CD14-positive monocyte (primary cell): ENCODE measurements at regions not wholly inside any gene's neighbourhood (a gene's known extent, or its start where the extent isn't known, plus 50 kb on each side); places are given as distances from the start of the nearest gene placed in this dataset.

Source experiments
- DNase-seq, 3 donors: peaks; one replicate each; pipeline ENCODE4 v3.0.0-alpha.2; 2011 to 2022
- H2AFZ ChIP-seq: 2 replicates; pipeline ENCODE4 v1.6.0; 2012; ENCODE audit warnings: mild to moderate bottlenecking, low read depth, low read length, inconsistent platforms; ENCODE audit not compliant: insufficient read depth, poor library complexity, severe bottlenecking
- H3K27ac ChIP-seq, 2 donors: 1 replicate in 1 of 2; 2 replicates in 1 of 2; pipeline ENCODE4 v1.5.1; 2012 to 2013; ENCODE audit warnings: low read length in 2 of 2, control low read depth in 1 of 2, inconsistent platforms in 1 of 2, low read depth in 1 of 2, mild to moderate bottlenecking in 1 of 2
- H3K27me3 ChIP-seq, 2 donors: one replicate each; pipeline versions ENCODE4 v1.6.0 to v1.6.1; 2011 to 2013; ENCODE audit warnings: low read length in 2 of 2; ENCODE audit not compliant: control insufficient read depth in 2 of 2, insufficient read depth in 2 of 2
- H3K36me3 ChIP-seq, 2 donors: replicated peaks in 1 of 2; 1 replicate in 1 of 2; 2 replicates in 1 of 2; pipeline versions ENCODE4 v1.5.1 to v1.6.1; 2012 to 2013; ENCODE audit warnings: low read length in 2 of 2, control low read depth in 1 of 2, inconsistent platforms in 1 of 2, mild to moderate bottlenecking in 1 of 2; ENCODE audit not compliant: insufficient read depth in 2 of 2, control insufficient read depth in 1 of 2
- H3K4me1 ChIP-seq, 2 donors: 1 replicate in 1 of 2; 2 replicates in 1 of 2; pipeline versions ENCODE4 v1.5.1 to v1.6.1; 2012 to 2013; ENCODE audit warnings: low read length in 2 of 2, control low read depth in 1 of 2, inconsistent platforms in 1 of 2, mild to moderate bottlenecking in 1 of 2, moderate library complexity in 1 of 2; ENCODE audit not compliant: insufficient read depth in 2 of 2, control insufficient read depth in 1 of 2
- H3K4me2 ChIP-seq: replicated peaks from 2 replicates; pipeline ENCODE3; 2012; ENCODE audit warnings: low read length, moderate library complexity, mild to moderate bottlenecking; ENCODE audit not compliant: poor library complexity, severe bottlenecking; ENCODE audit errors: extremely low read depth
- H3K4me3 ChIP-seq, 3 experiments: fragments of 200-600 bp in 1 of 3; sonication (generic) in 1 of 3; replicated peaks in 1 of 3; 1 replicate in 2 of 3; 2 replicates in 1 of 3; pipeline ENCODE4 v1.5.1; 2011 to 2013; ENCODE audit warnings: low read length in 3 of 3, mild to moderate bottlenecking in 3 of 3, control low read depth in 2 of 3, low read depth in 2 of 3, inconsistent platforms in 1 of 3, moderate library complexity in 1 of 3
- H3K79me2 ChIP-seq: 2 replicates; pipeline ENCODE4 v1.6.0; 2012; ENCODE audit warnings: mild to moderate bottlenecking, control low read depth, inconsistent platforms, low read length, moderate library complexity; ENCODE audit not compliant: insufficient read depth
- H3K9ac ChIP-seq: 2 replicates; pipeline ENCODE4 v1.6.0; 2017; ENCODE audit warnings: low read length, mild to moderate bottlenecking; ENCODE audit not compliant: insufficient read depth, poor library complexity, severe bottlenecking
- H3K9me3 ChIP-seq, 2 donors: replicated peaks in 1 of 2; 1 replicate in 1 of 2; 2 replicates in 1 of 2; pipeline versions ENCODE4 v1.5.1 to v1.6.1; 2012 to 2013; ENCODE audit warnings: low read length in 2 of 2, control low read depth in 1 of 2; ENCODE audit not compliant: control insufficient read depth in 1 of 2, insufficient read depth in 1 of 2
- H4K20me1 ChIP-seq: 2 replicates; pipeline ENCODE4 v1.6.0; 2012; ENCODE audit warnings: mild to moderate bottlenecking, low read length, control low read depth, moderate library complexity; ENCODE audit not compliant: insufficient read depth
- H3K27ac Mint-ChIP-seq, 7 donors: one replicate each; pipeline ENCODE4 v1.8.0; 2020; ENCODE audit warnings: mild to moderate bottlenecking in 7 of 7, mixed read lengths in 7 of 7, moderate library complexity in 6 of 7, inconsistent platforms in 2 of 7
- H3K27me3 Mint-ChIP-seq, 3 donors: one replicate each; pipeline ENCODE4 v1.8.0; 2021 to 2022; ENCODE audit warnings: low read depth in 3 of 3, mild to moderate bottlenecking in 3 of 3, mixed read lengths in 3 of 3, moderate library complexity in 3 of 3, inconsistent platforms in 1 of 3
- H3K36me3 Mint-ChIP-seq, 2 donors: one replicate each; pipeline ENCODE4 v1.8.0; 2020; ENCODE audit warnings: mixed read lengths in 2 of 2, inconsistent platforms in 1 of 2, mild to moderate bottlenecking in 1 of 2
- H3K4me1 Mint-ChIP-seq: one replicate; pipeline ENCODE4 v1.8.0; 2020; ENCODE audit warnings: mild to moderate bottlenecking, mixed read lengths
- H3K4me3 Mint-ChIP-seq, 2 donors: one replicate each; pipeline ENCODE4 v1.8.0; 2020; ENCODE audit warnings: mild to moderate bottlenecking in 2 of 2, mixed read lengths in 2 of 2, moderate library complexity in 1 of 2
- H3K9me3 Mint-ChIP-seq, 7 donors: one replicate each; pipeline ENCODE4 v1.8.0; 2020 to 2022; ENCODE audit warnings: mixed read lengths in 7 of 7, mild to moderate bottlenecking in 6 of 7, moderate library complexity in 6 of 7, inconsistent platforms in 2 of 7
- WGBS: methylation state at CpG from one replicate; pipeline ENCODE4 v1.1.5; 2013; ENCODE audit warnings: missing lambda C conversion rate; ENCODE audit not compliant: insufficient coverage; 5-methylcytosine and 5-hydroxymethylcytosine counted together
- intact Hi-C, 2 donors: fragments of 100-400 bp; cut with micrococcal nuclease; formaldehyde crosslinking; loops; one replicate each; pipeline versions ENCODE4 v1.15.0 to v1.15.1; 2023
- TF ChIP-seq, protein P1 (sequence below): fragments of 200-600 bp; IDR thresholded peaks from one replicate; pipeline ENCODE4 v1.8.0; 2022; ENCODE audit warnings: antibody characterized with exemption, mild to moderate bottlenecking

DNA sequence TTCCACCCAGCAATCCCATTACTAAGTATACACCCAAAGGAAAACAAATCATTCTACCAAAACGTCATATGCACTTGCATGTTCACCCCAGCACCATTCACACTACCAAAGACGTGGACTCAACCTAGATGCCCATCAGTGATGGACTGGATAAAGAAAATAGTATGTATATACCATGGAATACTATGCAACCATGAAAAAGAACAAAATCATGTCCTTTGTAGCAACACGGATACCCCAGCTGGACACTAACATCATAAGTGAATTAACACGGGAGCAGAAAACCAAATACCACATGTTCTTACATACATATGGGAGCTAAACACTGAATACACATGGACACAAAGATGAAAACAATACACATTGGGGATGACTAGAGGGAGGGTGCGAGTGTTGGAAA is 309.1 kb upstream of the KLF3 start:
- H3K4me3 Mint-ChIP-seq, result no peak overlapping the region
- Histone ChIP-seq H3K27ac (no peak overlapping the region), H3K79me2 (no peaks in the 10 kb centered on the region), H3K9me3 (peaks cover 0 to 5% of the 10 kb centered on the region in 2 donors), H3K36me3 (no peaks in the 10 kb centered on the region), H3K4me2 (no peak overlapping the region), H4K20me1 (no peaks in the 10 kb centered on the region), H3K9ac (no peak overlapping the region), H3K27me3 (no peaks in the 10 kb centered on the region), H3K4me3 (no peak overlapping the region), H3K4me1 (no peaks in the 10 kb centered on the region), H2AFZ (no peak overlapping the region)
- no peaks in the 10 kb centered on the region for H3K36me3 Mint-ChIP-seq
- TF ChIP-seq, protein P1, sequence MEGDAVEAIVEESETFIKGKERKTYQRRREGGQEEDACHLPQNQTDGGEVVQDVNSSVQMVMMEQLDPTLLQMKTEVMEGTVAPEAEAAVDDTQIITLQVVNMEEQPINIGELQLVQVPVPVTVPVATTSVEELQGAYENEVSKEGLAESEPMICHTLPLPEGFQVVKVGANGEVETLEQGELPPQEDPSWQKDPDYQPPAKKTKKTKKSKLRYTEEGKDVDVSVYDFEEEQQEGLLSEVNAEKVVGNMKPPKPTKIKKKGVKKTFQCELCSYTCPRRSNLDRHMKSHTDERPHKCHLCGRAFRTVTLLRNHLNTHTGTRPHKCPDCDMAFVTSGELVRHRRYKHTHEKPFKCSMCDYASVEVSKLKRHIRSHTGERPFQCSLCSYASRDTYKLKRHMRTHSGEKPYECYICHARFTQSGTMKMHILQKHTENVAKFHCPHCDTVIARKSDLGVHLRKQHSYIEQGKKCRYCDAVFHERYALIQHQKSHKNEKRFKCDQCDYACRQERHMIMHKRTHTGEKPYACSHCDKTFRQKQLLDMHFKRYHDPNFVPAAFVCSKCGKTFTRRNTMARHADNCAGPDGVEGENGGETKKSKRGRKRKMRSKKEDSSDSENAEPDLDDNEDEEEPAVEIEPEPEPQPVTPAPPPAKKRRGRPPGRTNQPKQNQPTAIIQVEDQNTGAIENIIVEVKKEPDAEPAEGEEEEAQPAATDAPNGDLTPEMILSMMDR, result no peak
- H3K27ac Mint-ChIP-seq, result no peak overlapping the region
- WGBS, result no CpG with 5 or more reads among the region's 5 CpGs
- H3K4me1 Mint-ChIP-seq, result no peaks in the 10 kb centered on the region
- DNase-seq, result no peak
- peaks cover 6 to 29% (median 24%) of the 10 kb centered on the region in 7 donors for H3K9me3 Mint-ChIP-seq
- peaks cover 0 to 4% (median 0%) of the 10 kb centered on the region in 3 donors for H3K27me3 Mint-ChIP-seq
- intact Hi-C loops, result no loop called here

DNA sequence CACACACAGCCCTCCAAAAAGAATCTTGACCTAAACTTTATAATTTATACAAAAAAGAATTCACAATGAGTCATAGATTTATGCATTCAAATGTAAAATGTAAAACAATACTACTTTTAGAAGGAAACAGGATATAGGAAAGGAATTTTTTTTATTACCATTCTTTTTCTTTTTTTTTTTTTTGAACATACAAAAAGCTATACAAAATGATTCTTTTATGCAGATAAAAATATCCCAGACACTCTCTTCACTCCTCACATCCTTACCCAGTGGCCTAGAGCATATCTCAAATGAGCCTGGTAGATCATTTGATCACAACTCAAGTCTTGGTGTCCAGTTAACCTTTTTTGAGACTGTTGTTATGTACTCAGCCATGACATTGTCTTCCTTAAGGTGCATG is 307.3 kb upstream of the KLF3 start:
- Mint-ChIP-seq H3K4me3 (no peak overlapping the region), H3K27ac (no peak overlapping the region), H3K4me1 (no peaks in the 10 kb centered on the region), H3K9me3 (peaks cover 2 to 22% (median 15%) of the 10 kb centered on the region in 7 donors), H3K27me3 (peaks cover 0 to 4% (median 0%) of the 10 kb centered on the region in 3 donors), H3K36me3 (no peaks in the 10 kb centered on the region)
- TF ChIP-seq, protein P1, result no peak
- Histone ChIP-seq H3K9me3 (no peaks in the 10 kb centered on the region), H2AFZ (no peak overlapping the region), H3K36me3 (no peaks in the 10 kb centered on the region), H3K9ac (no peak overlapping the region), H3K79me2 (no peaks in the 10 kb centered on the region), H3K4me3 (no peak overlapping the region), H3K27ac (no peak overlapping the region), H4K20me1 (no peaks in the 10 kb centered on the region), H3K4me2 (no peak overlapping the region), H3K4me1 (no peaks in the 10 kb centered on the region), H3K27me3 (no peaks in the 10 kb centered on the region)
- intact Hi-C loops, result no loop called here
- DNase-seq, result no peak
